ENCODE measurements at regions not wholly inside any gene's neighbourhood (a gene's known extent, or its start where the extent isn't known, plus 50 kb on each side); places are given as distances from the start of the nearest gene placed in this dataset.
A peak's percentile ranks its signal among the peaks of the same experiment; 100 is the strongest.

- no peak for TF ChIP-seq CTCF (IDR thresholded peaks at IDR 0.05; ENCODE audit: control insufficient read depth, extremely low read depth, insufficient read depth)
- no peak for DNase-seq (ENCODE audit: low read depth)
- H3K4me3 ChIP-seq (ENCODE audit: low read depth, low read length), result no peak overlapping the region
These were observed 511.0 kb downstream of the INSC start for GRCh38 chr11:15625691-15626090.

DNA sequence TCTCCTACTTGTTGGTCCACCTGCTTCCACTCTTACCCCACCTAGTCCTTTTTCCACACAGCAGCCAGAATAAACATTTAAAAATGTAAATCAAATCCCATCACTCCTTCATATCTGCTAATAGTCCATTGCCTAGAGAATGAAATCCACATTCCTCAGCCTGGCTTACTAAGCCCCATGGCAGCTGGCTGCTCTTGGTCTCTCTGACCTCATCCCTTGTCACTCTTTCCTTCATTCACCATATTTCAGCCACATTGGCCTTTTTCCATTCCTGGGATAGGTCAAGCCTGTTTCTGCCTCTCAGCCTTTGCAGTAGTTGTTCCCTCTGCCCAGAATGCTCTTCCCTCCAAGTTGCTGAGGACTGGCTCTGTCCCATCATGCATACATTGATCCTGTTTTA lies 512.8 kb downstream of the INSC start:
- TF ChIP-seq CTCF (IDR thresholded peaks at IDR 0.05; ENCODE audit: control insufficient read depth, extremely low read depth, insufficient read depth), result no peak
- DNase-seq (ENCODE audit: low read depth), result no peak
- no peak overlapping the region for H3K4me3 ChIP-seq (ENCODE audit: low read depth, low read length)

- peak; percentile 33 for TF ChIP-seq CTCF (IDR thresholded peaks at IDR 0.05; ENCODE audit: control insufficient read depth, extremely low read depth, insufficient read depth)
- no peak overlapping the region for H3K4me3 ChIP-seq (ENCODE audit: low read depth, low read length)
- no peak for DNase-seq (ENCODE audit: low read depth)
These were observed 515.1 kb downstream of the INSC start for GRCh38 chr11:15629690-15630321.

DNA sequence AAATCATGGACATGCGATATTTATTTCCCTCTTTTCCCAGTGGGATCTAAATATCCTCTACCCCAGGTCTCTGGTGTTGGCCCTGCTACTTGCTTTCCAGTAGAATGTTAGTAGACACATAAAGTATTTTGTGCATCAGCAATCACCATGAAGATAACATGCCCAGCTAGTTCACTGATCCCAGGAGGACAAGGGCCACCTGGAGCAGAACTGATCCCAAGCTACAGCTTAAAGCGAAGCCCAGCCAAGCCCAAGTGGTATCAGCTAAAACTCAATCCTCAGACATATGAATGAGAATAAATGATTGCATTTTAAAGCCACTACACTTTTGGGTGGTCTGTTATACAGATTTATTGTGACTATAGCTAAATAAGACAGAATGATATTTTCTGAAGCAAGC lies 516.2 kb downstream of the INSC start:
- DNase-seq (ENCODE audit: low read depth), result no peak
- no peak for TF ChIP-seq CTCF (IDR thresholded peaks at IDR 0.05; ENCODE audit: control insufficient read depth, extremely low read depth, insufficient read depth)
- H3K4me3 ChIP-seq (ENCODE audit: low read depth, low read length), result no peak overlapping the region

GRCh38 chr11:15635521-15635920 lies 520.8 kb downstream of the INSC start:
- no peak for DNase-seq (ENCODE audit: low read depth)
- H3K4me3 ChIP-seq (ENCODE audit: low read depth, low read length), result no peak overlapping the region
- TF ChIP-seq CTCF (IDR thresholded peaks at IDR 0.05; ENCODE audit: control insufficient read depth, extremely low read depth, insufficient read depth), result no peak

DNA sequence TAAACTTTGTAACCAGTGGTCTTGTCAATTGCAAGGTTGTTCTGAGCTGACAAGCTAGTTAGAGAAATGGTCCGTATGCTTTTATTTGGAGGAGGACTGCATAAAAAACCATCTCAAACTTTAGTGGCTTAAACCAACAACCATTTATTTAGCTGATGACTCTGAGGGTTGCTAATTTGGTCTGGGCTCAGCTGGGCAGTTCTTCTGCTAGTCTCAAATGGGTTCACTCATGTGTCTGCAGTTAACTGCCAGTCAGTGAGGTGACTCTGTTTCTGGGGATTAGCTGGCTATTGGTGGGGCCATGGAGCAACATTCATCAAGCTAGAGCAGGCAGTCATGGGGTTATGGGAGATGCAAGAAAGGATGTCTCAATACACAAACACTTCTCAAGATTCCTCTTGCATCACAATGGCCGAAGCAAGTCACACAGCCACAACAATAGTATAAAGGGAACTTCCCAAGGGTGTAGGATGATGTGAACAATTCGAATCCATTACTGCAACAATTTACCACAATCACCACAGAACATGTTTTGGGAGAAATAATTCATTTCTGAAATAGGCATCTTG lies 521.9 kb downstream of the INSC start:
- TF ChIP-seq CTCF (IDR thresholded peaks at IDR 0.05; ENCODE audit: control insufficient read depth, extremely low read depth, insufficient read depth), result no peak
- DNase-seq (ENCODE audit: low read depth), result no peak

GRCh38 chr11:15638386-15638787 lies 523.7 kb downstream of the INSC start:
- no peak for DNase-seq (ENCODE audit: low read depth)
- no peak for TF ChIP-seq CTCF (IDR thresholded peaks at IDR 0.05; ENCODE audit: control insufficient read depth, extremely low read depth, insufficient read depth)

More for the DNA sequence above, 521.9 kb downstream of the INSC start:
- H3K4me3 ChIP-seq (ENCODE audit: low read depth, low read length), result no peak overlapping the region

More at GRCh38 chr11:15638386-15638787, 523.7 kb downstream of the INSC start:
- H3K4me3 ChIP-seq (ENCODE audit: low read depth, low read length), result no peak overlapping the region
